HEK293 (cell line): ENCODE measurements at regions not wholly inside any gene's neighbourhood (a gene's known extent, or its start where the extent isn't known, plus 50 kb on each side); places are given as distances from the start of the nearest gene placed in this dataset.
A peak's percentile ranks its signal among the peaks of the same experiment; 100 is the strongest.

Source experiments
- CTCF ChIA-PET: fragments of 350-600 bp; formaldehyde crosslinking; extraction: SDS; loops from one replicate; lab custom pipeline; 2021; ENCODE audit warnings: antibody characterized with exemption; lab: Yijun Ruan, JAX
- POLR2A ChIA-PET: fragments of 300-600 bp; formaldehyde crosslinking; extraction: SDS; loops from one replicate; lab custom pipeline; 2020; ENCODE audit warnings: antibody characterized with exemption, inconsistent platforms; lab: Yijun Ruan, JAX
- H3K27ac ChIP-seq: fragments of 200-500 bp; sonication (Bioruptor generic); 2 replicates; pipeline ENCODE4 v1.5.1; 2014; ENCODE audit warnings: low read depth, low read length, control low read depth, inconsistent platforms; ENCODE audit errors: extremely low read depth
- H3K36me3 ChIP-seq, 2 experiments: fragments of 200-500 bp in 1 of 2; sonication (Bioruptor generic) in 1 of 2; 1 replicate in 1 of 2; 2 replicates in 1 of 2; pipeline ENCODE4 v1.5.1; 2014 to 2017; ENCODE audit warnings: inconsistent platforms in 2 of 2, low read length in 2 of 2; ENCODE audit not compliant: control insufficient read depth in 2 of 2, insufficient read depth in 1 of 2
- H3K4me1 ChIP-seq: fragments of 200-500 bp; sonication (Bioruptor generic); 2 replicates; pipeline ENCODE4 v1.5.1; 2014; ENCODE audit warnings: mild to moderate bottlenecking, low read length, inconsistent platforms; ENCODE audit not compliant: control insufficient read depth, insufficient read depth
- H3K4me3 ChIP-seq: 2 replicates; pipeline ENCODE4 v1.5.1; 2011; ENCODE audit warnings: low read depth, mild to moderate bottlenecking, control low read depth, low read length, moderate library complexity
- H3K9me3 ChIP-seq: fragments of 200-500 bp; sonication (Bioruptor generic); 2 replicates; pipeline ENCODE4 v1.5.1; 2014; ENCODE audit warnings: low read depth, low read length, inconsistent platforms; ENCODE audit not compliant: control insufficient read depth, insufficient read depth
- GLIS1 ChIP-seq: fragments of 450-650 bp; formaldehyde crosslinking; IDR thresholded peaks from 2 replicates; pipeline ENCODE4 v1.5.1; 2016; ENCODE audit warnings: missing biosample characterization, missing genetic modification characterization
- GLIS2 ChIP-seq: fragments of 450-650 bp; formaldehyde crosslinking; IDR thresholded peaks from 2 replicates; pipeline ENCODE4 v1.5.1; 2016; ENCODE audit warnings: missing biosample characterization, missing genetic modification characterization
- PATZ1 ChIP-seq: fragments of 450-650 bp; formaldehyde crosslinking; IDR thresholded peaks from 2 replicates; pipeline ENCODE4 v1.5.1; 2016; ENCODE audit warnings: missing biosample characterization, missing genetic modification characterization
- PRDM10 ChIP-seq: fragments of 450-650 bp; formaldehyde crosslinking; IDR thresholded peaks from 2 replicates; pipeline ENCODE4 v1.5.1; 2016; ENCODE audit warnings: missing biosample characterization, missing genetic modification characterization
- ZBTB17 ChIP-seq: fragments of 450-650 bp; formaldehyde crosslinking; IDR thresholded peaks from 2 replicates; pipeline ENCODE4 v1.5.1; 2016; ENCODE audit warnings: missing biosample characterization, missing genetic modification characterization
- ZIC2 ChIP-seq: fragments of 450-650 bp; formaldehyde crosslinking; IDR thresholded peaks from 2 replicates; pipeline ENCODE4 v1.5.1; 2016; ENCODE audit warnings: missing biosample characterization, missing genetic modification characterization
- ZNF133 ChIP-seq: fragments of 450-650 bp; formaldehyde crosslinking; IDR thresholded peaks from 2 replicates; pipeline ENCODE4 v1.5.1; 2016; ENCODE audit warnings: missing biosample characterization, missing genetic modification characterization
- ZNF138 ChIP-seq: fragments of 450-650 bp; formaldehyde crosslinking; IDR thresholded peaks from 2 replicates; pipeline ENCODE4 v1.5.1; 2016; ENCODE audit warnings: missing biosample characterization, missing genetic modification characterization, borderline replicate concordance
- ZNF18 ChIP-seq: fragments of 450-650 bp; formaldehyde crosslinking; IDR thresholded peaks from 2 replicates; pipeline ENCODE4 v1.5.1; 2016; ENCODE audit warnings: missing biosample characterization, missing genetic modification characterization
- ZNF184 ChIP-seq: fragments of 450-650 bp; IDR thresholded peaks from 2 replicates; pipeline ENCODE4 v1.5.1; 2018; ENCODE audit warnings: missing biosample characterization, mild to moderate bottlenecking, missing genetic modification characterization
- ZNF398 ChIP-seq: fragments of 450-650 bp; formaldehyde crosslinking; IDR thresholded peaks from 2 replicates; pipeline ENCODE4 v1.5.1; 2017; ENCODE audit warnings: missing biosample characterization, missing genetic modification characterization
- ZNF488 ChIP-seq: fragments of 450-650 bp; formaldehyde crosslinking; IDR thresholded peaks from 2 replicates; pipeline ENCODE4 v1.5.1; 2016; ENCODE audit warnings: missing biosample characterization, missing genetic modification characterization

GRCh38 chr6:44006123-44006871 is 121.0 kb downstream of the MRPL14 start (continued):
- no peak for TF ChIP-seq PRDM10 (tag by site-specific recombination)

- POLR2A ChIA-PET, result no interaction called here
- Histone ChIP-seq H3K27ac (no peak overlapping the region), H3K4me1 (peaks cover 2% of the 10 kb centered on the region; the same call in 1 of the 2 replicates), H3K9me3 (no peaks in the 10 kb centered on the region)
- CTCF ChIA-PET, result interaction anchor here (0.6 to 3.9 kb wide), 10 partner anchors 10 to 1828 kb away, joined by 3 to 20 read pairs (median 4); partner anchors contain the start of gene VEGFA
- no peak for TF ChIP-seq ZNF138
- TF ChIP-seq ZNF133 (tag by site-specific recombination), result no peak
- TF ChIP-seq ZNF184 (tag by site-specific recombination), result no peak
- TF ChIP-seq GLIS2, result 0 out of 2 replicates have a peak, but pooled peaks have one; percentile 0
- no peak for TF ChIP-seq ZNF488 (tag by site-specific recombination)
- TF ChIP-seq, all 188 proteins: peak for 1
- no peak overlapping the region for H3K4me3 ChIP-seq
- no peaks in the 10 kb centered on the region for H3K36me3 ChIP-seq
Measured at GRCh38 chr6:44005507-44005903, 121.7 kb downstream of the MRPL14 start.

- no peaks in the 10 kb centered on the region for H3K36me3 ChIP-seq
- peaks cover 2% of the 10 kb centered on the region; the same call in 1 of the 2 replicates for H3K4me1 ChIP-seq
- no peak overlapping the region for H3K27ac ChIP-seq
- CTCF ChIA-PET, result interaction anchor here (0.6 to 3.9 kb wide), 11 partner anchors 10 to 1827 kb away, joined by 3 to 20 read pairs (median 4); partner anchors contain the start of gene VEGFA
- H3K4me3 ChIP-seq, result no peak overlapping the region
- H3K9me3 ChIP-seq, result no peaks in the 10 kb centered on the region
- TF ChIP-seq GLIS2 (0 out of 2 replicates have a peak, but pooled peaks have one; percentile 18), GLIS1 (tag by site-specific recombination) (peak; percentile 24; the same call in 1 of the 2 replicates), PRDM10 (tag by site-specific recombination) (peak; percentile 59), ZNF18 (no peak), ZIC2 (tag by site-specific recombination) (peak; percentile 84), ZNF398 (tag by site-specific recombination) (peak; percentile 65), PATZ1 (tag by site-specific recombination) (peak; percentile 22; the same call in 1 of the 2 replicates), ZBTB17 (tag by site-specific recombination) (no peak)
- POLR2A ChIA-PET, result no interaction called here
Measured at GRCh38 chr6:44004625-44005506, 122.4 kb downstream of the MRPL14 start.
